WTC11 (cell line): ENCODE measurements at regions not wholly inside any gene's neighbourhood (a gene's known extent, or its start where the extent isn't known, plus 50 kb on each side); places are given as distances from the start of the nearest gene placed in this dataset.

Experiments
- ATF3 ChIP-seq: sonication (generic); formaldehyde crosslinking; conservative IDR thresholded peaks from 2 replicates; pipeline ENCODE4 v1.8.1; 2022; ENCODE audit warnings: mild to moderate bottlenecking, missing genetic modification reagents
- ETV6 ChIP-seq: sonication (generic); formaldehyde crosslinking; IDR thresholded peaks from 2 replicates; pipeline ENCODE4 v1.8.1; 2022; ENCODE audit warnings: mild to moderate bottlenecking, missing genetic modification reagents
- FOXJ3 ChIP-seq: sonication (generic); formaldehyde crosslinking; IDR thresholded peaks from 2 replicates; pipeline ENCODE4 v1.9.0; 2021; ENCODE audit warnings: missing genetic modification reagents, mild to moderate bottlenecking, borderline replicate concordance
- MAX ChIP-seq: sonication (generic); formaldehyde crosslinking; IDR thresholded peaks from 2 replicates; pipeline ENCODE4 v1.8.0; 2022; ENCODE audit warnings: mild to moderate bottlenecking, missing genetic modification reagents
- ZBTB43 ChIP-seq: sonication (generic); formaldehyde crosslinking; IDR thresholded peaks from 2 replicates; pipeline ENCODE4 v1.8.1; 2023; ENCODE audit warnings: mild to moderate bottlenecking, missing genetic modification reagents
- ZNF138 ChIP-seq: sonication (generic); formaldehyde crosslinking; conservative IDR thresholded peaks from 2 replicates; pipeline ENCODE4 v1.8.1; 2022; ENCODE audit warnings: mild to moderate bottlenecking, moderate library complexity, missing genetic modification reagents
- ZNF512 ChIP-seq: sonication (generic); formaldehyde crosslinking; IDR thresholded peaks from 2 replicates; pipeline ENCODE4 v1.8.1; 2022; ENCODE audit warnings: missing genetic modification reagents, borderline replicate concordance
- ZNF671 ChIP-seq: fragments of 250-450 bp; sonication (Bioruptor Pico); IDR thresholded peaks from 2 replicates; pipeline ENCODE4 v1.8.0; 2021; ENCODE audit warnings: mild to moderate bottlenecking
- TF ChIP-seq, protein P1 (sequence below): fragments of 200-600 bp; IDR thresholded peaks from 2 replicates; pipeline ENCODE4 v1.8.0; 2022; ENCODE audit warnings: antibody characterized with exemption
- TF ChIP-seq, protein P2 (sequence below): sonication (generic); formaldehyde crosslinking; IDR thresholded peaks from 2 replicates; pipeline ENCODE4 v1.8.0; 2022; ENCODE audit warnings: missing genetic modification reagents
- TF ChIP-seq, protein P3 (sequence below): sonication (generic); formaldehyde crosslinking; IDR thresholded peaks from 2 replicates; pipeline ENCODE4 v1.8.0; 2022; ENCODE audit warnings: mild to moderate bottlenecking, missing genetic modification reagents
- TF ChIP-seq, protein P4 (sequence below): sonication (generic); formaldehyde crosslinking; IDR thresholded peaks from 2 replicates; pipeline ENCODE4 v1.8.1; 2022; ENCODE audit warnings: mild to moderate bottlenecking, missing genetic modification reagents, moderate library complexity, borderline replicate concordance

DNA sequence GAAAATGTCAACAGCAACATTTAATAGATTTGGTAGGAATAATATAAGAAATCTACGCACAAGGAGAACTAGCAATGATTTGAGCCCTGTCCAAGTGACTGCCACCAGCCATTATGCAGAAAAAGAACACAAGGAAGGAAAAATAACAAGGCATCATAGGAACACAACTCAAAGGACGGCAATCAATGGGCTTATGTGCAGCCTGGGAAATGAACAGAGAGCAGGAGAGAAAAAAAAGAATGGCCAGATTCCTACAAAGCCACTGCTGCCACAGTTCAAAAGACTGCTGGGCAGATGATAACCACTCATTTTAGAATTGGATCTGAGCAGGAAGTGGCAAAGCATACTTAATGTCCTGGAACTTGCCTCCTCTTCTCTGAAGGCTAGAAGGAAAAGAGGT is 274.3 kb upstream of the CAMK1G start:
- TF ChIP-seq, protein P1, sequence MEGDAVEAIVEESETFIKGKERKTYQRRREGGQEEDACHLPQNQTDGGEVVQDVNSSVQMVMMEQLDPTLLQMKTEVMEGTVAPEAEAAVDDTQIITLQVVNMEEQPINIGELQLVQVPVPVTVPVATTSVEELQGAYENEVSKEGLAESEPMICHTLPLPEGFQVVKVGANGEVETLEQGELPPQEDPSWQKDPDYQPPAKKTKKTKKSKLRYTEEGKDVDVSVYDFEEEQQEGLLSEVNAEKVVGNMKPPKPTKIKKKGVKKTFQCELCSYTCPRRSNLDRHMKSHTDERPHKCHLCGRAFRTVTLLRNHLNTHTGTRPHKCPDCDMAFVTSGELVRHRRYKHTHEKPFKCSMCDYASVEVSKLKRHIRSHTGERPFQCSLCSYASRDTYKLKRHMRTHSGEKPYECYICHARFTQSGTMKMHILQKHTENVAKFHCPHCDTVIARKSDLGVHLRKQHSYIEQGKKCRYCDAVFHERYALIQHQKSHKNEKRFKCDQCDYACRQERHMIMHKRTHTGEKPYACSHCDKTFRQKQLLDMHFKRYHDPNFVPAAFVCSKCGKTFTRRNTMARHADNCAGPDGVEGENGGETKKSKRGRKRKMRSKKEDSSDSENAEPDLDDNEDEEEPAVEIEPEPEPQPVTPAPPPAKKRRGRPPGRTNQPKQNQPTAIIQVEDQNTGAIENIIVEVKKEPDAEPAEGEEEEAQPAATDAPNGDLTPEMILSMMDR = no peak
- TF ChIP-seq MAX (no peak), ZNF138 (CRISPR knock-in tag) (no peak), ATF3 (no peak), ZNF512 (no peak), ZNF671 (CRISPR knock-in tag) (no peak), ETV6 (CRISPR knock-in tag) (no peak), FOXJ3 (CRISPR knock-in tag) (no peak), ZBTB43 (CRISPR knock-in tag) (no peak)
- TF ChIP-seq, protein P2, sequence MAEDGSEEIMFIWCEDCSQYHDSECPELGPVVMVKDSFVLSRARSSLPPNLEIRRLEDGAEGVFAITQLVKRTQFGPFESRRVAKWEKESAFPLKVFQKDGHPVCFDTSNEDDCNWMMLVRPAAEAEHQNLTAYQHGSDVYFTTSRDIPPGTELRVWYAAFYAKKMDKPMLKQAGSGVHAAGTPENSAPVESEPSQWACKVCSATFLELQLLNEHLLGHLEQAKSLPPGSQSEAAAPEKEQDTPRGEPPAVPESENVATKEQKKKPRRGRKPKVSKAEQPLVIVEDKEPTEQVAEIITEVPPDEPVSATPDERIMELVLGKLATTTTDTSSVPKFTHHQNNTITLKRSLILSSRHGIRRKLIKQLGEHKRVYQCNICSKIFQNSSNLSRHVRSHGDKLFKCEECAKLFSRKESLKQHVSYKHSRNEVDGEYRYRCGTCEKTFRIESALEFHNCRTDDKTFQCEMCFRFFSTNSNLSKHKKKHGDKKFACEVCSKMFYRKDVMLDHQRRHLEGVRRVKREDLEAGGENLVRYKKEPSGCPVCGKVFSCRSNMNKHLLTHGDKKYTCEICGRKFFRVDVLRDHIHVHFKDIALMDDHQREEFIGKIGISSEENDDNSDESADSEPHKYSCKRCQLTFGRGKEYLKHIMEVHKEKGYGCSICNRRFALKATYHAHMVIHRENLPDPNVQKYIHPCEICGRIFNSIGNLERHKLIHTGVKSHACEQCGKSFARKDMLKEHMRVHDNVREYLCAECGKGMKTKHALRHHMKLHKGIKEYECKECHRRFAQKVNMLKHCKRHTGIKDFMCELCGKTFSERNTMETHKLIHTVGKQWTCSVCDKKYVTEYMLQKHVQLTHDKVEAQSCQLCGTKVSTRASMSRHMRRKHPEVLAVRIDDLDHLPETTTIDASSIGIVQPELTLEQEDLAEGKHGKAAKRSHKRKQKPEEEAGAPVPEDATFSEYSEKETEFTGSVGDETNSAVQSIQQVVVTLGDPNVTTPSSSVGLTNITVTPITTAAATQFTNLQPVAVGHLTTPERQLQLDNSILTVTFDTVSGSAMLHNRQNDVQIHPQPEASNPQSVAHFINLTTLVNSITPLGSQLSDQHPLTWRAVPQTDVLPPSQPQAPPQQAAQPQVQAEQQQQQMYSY (CRISPR knock-in tag) = no peak
- TF ChIP-seq, protein P3, sequence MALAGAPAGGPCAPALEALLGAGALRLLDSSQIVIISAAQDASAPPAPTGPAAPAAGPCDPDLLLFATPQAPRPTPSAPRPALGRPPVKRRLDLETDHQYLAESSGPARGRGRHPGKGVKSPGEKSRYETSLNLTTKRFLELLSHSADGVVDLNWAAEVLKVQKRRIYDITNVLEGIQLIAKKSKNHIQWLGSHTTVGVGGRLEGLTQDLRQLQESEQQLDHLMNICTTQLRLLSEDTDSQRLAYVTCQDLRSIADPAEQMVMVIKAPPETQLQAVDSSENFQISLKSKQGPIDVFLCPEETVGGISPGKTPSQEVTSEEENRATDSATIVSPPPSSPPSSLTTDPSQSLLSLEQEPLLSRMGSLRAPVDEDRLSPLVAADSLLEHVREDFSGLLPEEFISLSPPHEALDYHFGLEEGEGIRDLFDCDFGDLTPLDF (CRISPR knock-in tag) = no peak
- TF ChIP-seq, protein P4, sequence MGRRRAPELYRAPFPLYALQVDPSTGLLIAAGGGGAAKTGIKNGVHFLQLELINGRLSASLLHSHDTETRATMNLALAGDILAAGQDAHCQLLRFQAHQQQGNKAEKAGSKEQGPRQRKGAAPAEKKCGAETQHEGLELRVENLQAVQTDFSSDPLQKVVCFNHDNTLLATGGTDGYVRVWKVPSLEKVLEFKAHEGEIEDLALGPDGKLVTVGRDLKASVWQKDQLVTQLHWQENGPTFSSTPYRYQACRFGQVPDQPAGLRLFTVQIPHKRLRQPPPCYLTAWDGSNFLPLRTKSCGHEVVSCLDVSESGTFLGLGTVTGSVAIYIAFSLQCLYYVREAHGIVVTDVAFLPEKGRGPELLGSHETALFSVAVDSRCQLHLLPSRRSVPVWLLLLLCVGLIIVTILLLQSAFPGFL (CRISPR knock-in tag) = no peak
